Liver (tissue), 3 donors: ENCODE measurements at regions not wholly inside any gene's neighbourhood (a gene's known extent, or its start where the extent isn't known, plus 50 kb on each side); places are given as distances from the start of the nearest gene placed in this dataset.

ENCODE experiments used
- CTCF ChIP-seq: fragments of 150-350 bp; IDR thresholded peaks from 2 replicates; pipeline ENCODE4 v1.5.1; 2017; ENCODE audit warnings: improper control_type of control experiment, low read depth, low read length; ENCODE audit not compliant: missing input control
- EGR1 ChIP-seq, 2 donors: IDR thresholded peaks; 2 replicates each; pipeline ENCODE4 v1.6.1; 2016 to 2018; ENCODE audit warnings: antibody characterized with exemption in 2 of 2, low read depth in 2 of 2
- GABPA ChIP-seq, 2 donors: IDR thresholded peaks in 1 of 2; conservative IDR thresholded peaks in 1 of 2; 2 replicates each; pipeline ENCODE4 v1.6.1; 2016; ENCODE audit warnings: antibody characterized with exemption in 2 of 2, mild to moderate bottlenecking in 1 of 2, moderate library complexity in 1 of 2
- RAD21 ChIP-seq, 2 donors: IDR thresholded peaks; 2 replicates each; pipeline ENCODE4 v1.6.1; 2016; ENCODE audit warnings: antibody characterized with exemption in 2 of 2, mild to moderate bottlenecking in 2 of 2
- REST ChIP-seq: IDR thresholded peaks from 2 replicates; pipeline ENCODE4 v1.6.1; 2016; ENCODE audit warnings: antibody characterized with exemption, mild to moderate bottlenecking
- TAF1 ChIP-seq: conservative IDR thresholded peaks from 2 replicates; pipeline ENCODE4 v1.6.1; 2016; ENCODE audit warnings: antibody characterized with exemption, mild to moderate bottlenecking
- donor health status: healthy.
- donor health status: healthy.

DNA sequence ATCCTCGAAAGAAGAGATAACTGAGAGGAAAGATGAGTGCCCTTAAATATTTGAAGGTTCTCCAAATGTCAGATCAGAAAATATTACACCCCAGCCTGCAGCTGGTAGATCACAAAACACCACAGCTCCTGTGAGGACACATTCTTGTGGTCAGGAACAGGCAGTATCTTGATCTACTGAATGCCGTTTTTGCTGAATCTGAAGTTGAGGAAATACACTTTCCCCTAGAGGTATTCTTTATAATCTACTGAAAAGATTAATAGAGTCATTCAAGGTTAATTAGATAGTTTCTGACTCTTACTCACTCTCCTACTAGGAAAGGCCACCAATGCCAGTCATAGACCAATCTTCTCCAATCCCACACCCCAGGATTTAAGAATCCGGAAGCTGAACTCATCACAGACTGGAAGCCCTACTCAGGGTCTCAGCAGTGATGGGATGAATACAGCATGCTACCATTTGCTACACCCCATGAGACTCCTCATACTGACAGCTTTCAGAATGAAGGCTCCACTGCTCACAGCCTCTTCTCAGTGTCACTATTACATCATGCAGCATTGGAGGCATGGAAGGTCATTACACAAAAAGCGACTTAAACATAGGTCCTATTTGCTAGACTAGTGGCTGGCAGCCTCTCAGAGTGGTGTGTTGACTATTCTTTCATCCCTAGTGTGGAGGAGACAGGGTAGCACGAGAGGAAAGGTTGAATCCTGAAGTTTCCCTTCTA lies 143.9 kb upstream of the SLC1A3 start:
- TF ChIP-seq CTCF (no peak), REST (no peak), EGR1 (IDR thresholded peaks at IDR 0.05; ENCODE audit: low read depth in 2 of 2) (no peak), GABPA (IDR thresholded peaks at IDR 0.05 in 1 of 2, conservative IDR thresholded peaks at IDR 0.05 in 1 of 2) (no peak), TAF1 (no peak), RAD21 (IDR thresholded peaks at IDR 0.05) (no peak)
